Astrocyte (in vitro differentiated cells and primary cell): ENCODE measurements at regions not wholly inside any gene's neighbourhood (a gene's known extent, or its start where the extent isn't known, plus 50 kb on each side); places are given as distances from the start of the nearest gene placed in this dataset.

Experiments used
- DNase-seq: peaks from one replicate; pipeline ENCODE4 v3.0.0-alpha.2; 2010; ENCODE audit warnings: low read depth
- FAIRE-seq: peaks from 2 replicates; lab custom pipeline; 2011; peaks lifted over from hg19 to GRCh38; lab: Jason Lieb, UNC
- H2AFZ ChIP-seq: 2 replicates; pipeline ENCODE4 v1.6.0; 2012; ENCODE audit warnings: low read depth, low read length, inconsistent platforms
- H3K27ac ChIP-seq: 2 replicates; pipeline ENCODE4 v1.5.1; 2011; ENCODE audit warnings: low read depth, low read length, inconsistent platforms
- H3K27me3 ChIP-seq: 2 replicates; pipeline ENCODE4 v1.6.0; 2011; ENCODE audit warnings: low read length, inconsistent platforms; ENCODE audit not compliant: insufficient read depth
- H3K36me3 ChIP-seq: 2 replicates; pipeline ENCODE4 v1.5.1; 2011; ENCODE audit warnings: low read length, inconsistent platforms; ENCODE audit not compliant: insufficient read depth
- H3K4me1 ChIP-seq: 2 replicates; pipeline ENCODE4 v1.5.1; 2011; ENCODE audit warnings: low read length, inconsistent platforms; ENCODE audit not compliant: insufficient read depth
- H3K4me2 ChIP-seq: 2 replicates; pipeline ENCODE4 v1.6.0; 2012; ENCODE audit warnings: low read length, inconsistent platforms
- H3K4me3 ChIP-seq: 2 replicates; pipeline ENCODE4 v1.5.1; 2011; ENCODE audit warnings: low read depth, mild to moderate bottlenecking, low read length, inconsistent platforms; ENCODE audit not compliant: insufficient read depth
- H3K79me2 ChIP-seq: 2 replicates; pipeline ENCODE4 v1.6.0; 2012; ENCODE audit warnings: mild to moderate bottlenecking, low read length, inconsistent platforms; ENCODE audit not compliant: insufficient read depth
- H3K9ac ChIP-seq: 2 replicates; pipeline ENCODE4 v1.6.0; 2012; ENCODE audit warnings: mild to moderate bottlenecking, low read length, inconsistent platforms
- H3K9me3 ChIP-seq: 2 replicates; pipeline ENCODE4 v1.5.1; 2012; ENCODE audit warnings: low read depth, mild to moderate bottlenecking, low read length, inconsistent platforms; ENCODE audit not compliant: insufficient read depth
- H4K20me1 ChIP-seq: 2 replicates; pipeline ENCODE4 v1.6.0; 2012; ENCODE audit warnings: low read length, inconsistent platforms; ENCODE audit not compliant: insufficient read depth
- H3K27ac Mint-ChIP-seq: one replicate; pipeline ENCODE4 v1.8.0; 2021; ENCODE audit warnings: mild to moderate bottlenecking, mixed read lengths; ENCODE audit not compliant: unreplicated experiment
- H3K27me3 Mint-ChIP-seq: one replicate; pipeline ENCODE4 v1.8.0; 2021; ENCODE audit warnings: low read depth, mixed read lengths; ENCODE audit not compliant: unreplicated experiment
- H3K36me3 Mint-ChIP-seq: one replicate; pipeline ENCODE4 v1.8.0; 2021; ENCODE audit warnings: low read depth, mixed read lengths; ENCODE audit not compliant: unreplicated experiment
- H3K4me1 Mint-ChIP-seq: one replicate; pipeline ENCODE4 v1.8.0; 2021; ENCODE audit warnings: low read depth, mixed read lengths; ENCODE audit not compliant: unreplicated experiment
- H3K4me3 Mint-ChIP-seq: one replicate; pipeline ENCODE4 v1.8.0; 2021; ENCODE audit warnings: mild to moderate bottlenecking, moderate library complexity, mixed read lengths; ENCODE audit not compliant: unreplicated experiment
- H3K9me3 Mint-ChIP-seq: one replicate; pipeline ENCODE4 v1.8.0; 2021; ENCODE audit warnings: mild to moderate bottlenecking, mixed read lengths; ENCODE audit not compliant: unreplicated experiment
- EZH2 ChIP-seq: IDR thresholded peaks from 2 replicates; pipeline ENCODE4 v1.6.1; 2012; ENCODE audit warnings: mild to moderate bottlenecking, low read length, inconsistent platforms; ENCODE audit not compliant: insufficient read depth
- TF ChIP-seq, protein P1 (sequence below): IDR thresholded peaks from 2 replicates; pipeline ENCODE4 v1.5.1; 2011; ENCODE audit warnings: low read depth, mild to moderate bottlenecking, inconsistent platforms, low read length, moderate library complexity; ENCODE audit not compliant: insufficient read depth

DNA sequence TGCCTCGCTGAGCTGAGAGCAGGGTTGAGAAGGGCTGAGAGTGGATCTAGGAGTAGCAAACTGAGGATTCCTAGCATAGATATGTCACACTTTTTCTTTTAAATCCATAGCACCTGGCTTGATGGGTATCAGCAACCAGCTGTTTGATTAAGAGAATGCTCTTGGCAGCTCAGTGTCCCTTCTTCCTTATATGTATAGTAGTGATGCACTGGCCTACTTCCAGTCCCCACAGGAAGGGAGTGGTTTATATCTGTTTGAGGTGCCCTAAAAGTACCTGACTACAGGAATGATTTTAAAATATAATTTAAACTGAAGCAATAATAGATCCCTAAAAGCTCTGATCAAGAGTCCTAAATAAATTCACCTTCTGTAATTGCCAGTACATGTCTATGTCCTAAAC is 546.8 kb upstream of the ZNF608 start:
- Histone ChIP-seq H3K79me2 (no peaks in the 10 kb centered on the region), H3K4me2 (no peak overlapping the region), H3K36me3 (no peaks in the 10 kb centered on the region), H3K9me3 (no peaks in the 10 kb centered on the region), H3K27ac (no peak overlapping the region), H3K27me3 (no peaks in the 10 kb centered on the region), H2AFZ (no peak overlapping the region), H3K4me3 (no peak overlapping the region), H4K20me1 (no peaks in the 10 kb centered on the region), H3K4me1 (peaks cover 8% of the 10 kb centered on the region), H3K9ac (no peak overlapping the region)
- H3K27me3 Mint-ChIP-seq = peaks cover 2% of the 10 kb centered on the region
- no peak overlapping the region for H3K27ac Mint-ChIP-seq
- DNase-seq (no peak), FAIRE-seq (no peak)
- TF ChIP-seq, protein P1, sequence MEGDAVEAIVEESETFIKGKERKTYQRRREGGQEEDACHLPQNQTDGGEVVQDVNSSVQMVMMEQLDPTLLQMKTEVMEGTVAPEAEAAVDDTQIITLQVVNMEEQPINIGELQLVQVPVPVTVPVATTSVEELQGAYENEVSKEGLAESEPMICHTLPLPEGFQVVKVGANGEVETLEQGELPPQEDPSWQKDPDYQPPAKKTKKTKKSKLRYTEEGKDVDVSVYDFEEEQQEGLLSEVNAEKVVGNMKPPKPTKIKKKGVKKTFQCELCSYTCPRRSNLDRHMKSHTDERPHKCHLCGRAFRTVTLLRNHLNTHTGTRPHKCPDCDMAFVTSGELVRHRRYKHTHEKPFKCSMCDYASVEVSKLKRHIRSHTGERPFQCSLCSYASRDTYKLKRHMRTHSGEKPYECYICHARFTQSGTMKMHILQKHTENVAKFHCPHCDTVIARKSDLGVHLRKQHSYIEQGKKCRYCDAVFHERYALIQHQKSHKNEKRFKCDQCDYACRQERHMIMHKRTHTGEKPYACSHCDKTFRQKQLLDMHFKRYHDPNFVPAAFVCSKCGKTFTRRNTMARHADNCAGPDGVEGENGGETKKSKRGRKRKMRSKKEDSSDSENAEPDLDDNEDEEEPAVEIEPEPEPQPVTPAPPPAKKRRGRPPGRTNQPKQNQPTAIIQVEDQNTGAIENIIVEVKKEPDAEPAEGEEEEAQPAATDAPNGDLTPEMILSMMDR = no peak
- no peak for TF ChIP-seq EZH2
- no peak overlapping the region for H3K4me3 Mint-ChIP-seq
- peaks cover 7% of the 10 kb centered on the region for H3K4me1 Mint-ChIP-seq
- H3K9me3 Mint-ChIP-seq = no peaks in the 10 kb centered on the region
- H3K36me3 Mint-ChIP-seq = no peaks in the 10 kb centered on the region

DNA sequence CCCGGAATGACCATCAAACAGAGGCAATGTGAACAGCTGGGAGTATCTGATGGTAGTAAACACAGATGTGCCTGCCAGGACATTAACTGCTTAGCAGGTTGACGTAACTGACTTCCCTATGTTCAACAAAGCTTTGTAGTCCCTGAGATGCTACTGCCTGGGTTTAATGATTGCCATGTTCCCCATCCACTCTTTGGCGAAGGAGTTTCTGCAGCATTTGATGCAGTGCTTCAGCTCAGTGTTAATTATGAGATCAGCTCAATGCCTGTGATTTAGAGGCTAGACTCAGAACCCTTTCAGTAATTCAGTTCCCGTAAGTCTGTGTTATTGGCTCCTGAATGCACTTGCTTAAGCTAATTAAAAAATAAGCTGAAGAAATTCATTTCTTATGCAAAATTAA is 547.3 kb upstream of the ZNF608 start:
- Histone ChIP-seq H2AFZ (no peak overlapping the region), H4K20me1 (no peaks in the 10 kb centered on the region), H3K4me3 (no peak overlapping the region), H3K9ac (no peak overlapping the region), H3K4me2 (no peak overlapping the region), H3K36me3 (no peaks in the 10 kb centered on the region), H3K27me3 (no peaks in the 10 kb centered on the region), H3K79me2 (no peaks in the 10 kb centered on the region), H3K4me1 (peaks cover 8% of the 10 kb centered on the region), H3K9me3 (no peaks in the 10 kb centered on the region), H3K27ac (no peak overlapping the region)
- no peak for FAIRE-seq
- Mint-ChIP-seq H3K4me1 (peaks cover 12% of the 10 kb centered on the region), H3K27ac (no peak overlapping the region), H3K4me3 (no peak overlapping the region), H3K9me3 (no peaks in the 10 kb centered on the region), H3K36me3 (no peaks in the 10 kb centered on the region), H3K27me3 (peaks cover 2% of the 10 kb centered on the region)
- TF ChIP-seq, protein P1 = no peak
- TF ChIP-seq EZH2 = no peak
- DNase-seq = no peak

DNA sequence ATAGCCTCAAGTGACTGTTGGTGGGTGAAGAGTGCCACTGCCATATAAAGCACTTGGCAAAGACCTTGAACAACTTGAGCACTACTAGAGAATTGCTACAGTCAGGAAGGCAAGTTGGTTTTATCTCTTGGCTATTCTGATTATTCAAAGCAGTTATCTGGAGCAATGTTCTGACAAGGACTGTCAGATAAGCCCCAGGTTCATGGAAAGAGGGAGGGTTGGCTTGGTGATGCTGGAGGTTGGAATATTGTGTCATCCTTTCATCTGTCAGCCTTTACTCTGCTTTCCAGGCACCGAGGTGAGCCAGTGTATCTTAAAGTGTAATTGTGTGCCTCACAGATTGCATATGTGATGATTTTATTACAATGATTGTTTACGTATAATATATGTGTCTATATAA is 548.4 kb upstream of the ZNF608 start:
- Mint-ChIP-seq H3K27me3 (peaks cover 2% of the 10 kb centered on the region), H3K27ac (no peak overlapping the region), H3K4me3 (no peak overlapping the region), H3K9me3 (no peaks in the 10 kb centered on the region), H3K4me1 (peaks cover 13% of the 10 kb centered on the region), H3K36me3 (no peaks in the 10 kb centered on the region)
- Histone ChIP-seq H3K9ac (no peak overlapping the region), H3K79me2 (no peaks in the 10 kb centered on the region), H3K4me2 (no peak overlapping the region), H3K27ac (no peak overlapping the region), H3K27me3 (no peaks in the 10 kb centered on the region), H3K36me3 (no peaks in the 10 kb centered on the region), H3K9me3 (no peaks in the 10 kb centered on the region), H2AFZ (no peak overlapping the region), H3K4me1 (peaks cover 8% of the 10 kb centered on the region), H3K4me3 (no peak overlapping the region), H4K20me1 (no peaks in the 10 kb centered on the region)
- FAIRE-seq (no peak), DNase-seq (no peak)
- TF ChIP-seq, protein P1 = no peak
- no peak for TF ChIP-seq EZH2
